HUDEP-2 (cell line): ENCODE measurements at regions not wholly inside any gene's neighbourhood (a gene's known extent, or its start where the extent isn't known, plus 50 kb on each side); places are given as distances from the start of the nearest gene placed in this dataset.

ENCODE experiments used
- DNase-seq, 76 experiments: peaks; one replicate each; lab custom pipeline; 2025; ENCODE audit not compliant: unreplicated experiment in 76 of 76; lab: John Stamatoyannopoulos, UW

DNA sequence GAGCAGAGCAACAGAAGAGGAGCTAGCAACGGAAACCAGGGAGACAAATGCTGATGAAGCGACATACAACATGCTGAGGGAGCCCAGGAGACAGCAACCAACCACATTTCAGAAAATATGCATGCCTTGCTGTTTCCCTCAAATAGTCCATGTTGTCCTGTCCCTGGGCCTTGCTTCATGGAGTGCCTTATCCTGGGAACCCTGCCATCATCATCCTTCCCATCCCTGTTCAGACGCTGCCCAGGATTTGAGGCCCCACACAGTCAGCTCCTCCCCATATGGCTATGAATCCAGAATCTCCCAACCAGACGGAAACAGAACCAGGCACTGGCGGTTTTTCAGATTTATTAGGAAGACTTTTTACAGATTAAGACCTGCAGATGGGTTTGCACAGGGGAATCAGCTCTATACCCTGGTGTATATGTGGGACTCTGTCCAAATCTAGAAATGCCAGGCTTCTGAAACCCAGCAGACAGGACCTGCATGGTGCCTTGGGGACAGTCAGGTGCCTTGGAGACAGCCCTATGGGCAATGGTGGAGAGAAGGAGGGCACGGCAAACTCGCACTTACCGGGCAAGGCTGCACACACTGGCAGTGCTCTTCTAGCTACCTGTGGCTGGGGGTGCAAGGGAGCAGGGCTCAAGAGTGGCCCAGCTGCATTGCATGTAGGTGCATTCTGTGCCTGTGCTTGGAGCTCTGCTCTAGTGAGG is 199.7 kb upstream of the MAMLD1 start:
- no peak for DNase-seq

DNA sequence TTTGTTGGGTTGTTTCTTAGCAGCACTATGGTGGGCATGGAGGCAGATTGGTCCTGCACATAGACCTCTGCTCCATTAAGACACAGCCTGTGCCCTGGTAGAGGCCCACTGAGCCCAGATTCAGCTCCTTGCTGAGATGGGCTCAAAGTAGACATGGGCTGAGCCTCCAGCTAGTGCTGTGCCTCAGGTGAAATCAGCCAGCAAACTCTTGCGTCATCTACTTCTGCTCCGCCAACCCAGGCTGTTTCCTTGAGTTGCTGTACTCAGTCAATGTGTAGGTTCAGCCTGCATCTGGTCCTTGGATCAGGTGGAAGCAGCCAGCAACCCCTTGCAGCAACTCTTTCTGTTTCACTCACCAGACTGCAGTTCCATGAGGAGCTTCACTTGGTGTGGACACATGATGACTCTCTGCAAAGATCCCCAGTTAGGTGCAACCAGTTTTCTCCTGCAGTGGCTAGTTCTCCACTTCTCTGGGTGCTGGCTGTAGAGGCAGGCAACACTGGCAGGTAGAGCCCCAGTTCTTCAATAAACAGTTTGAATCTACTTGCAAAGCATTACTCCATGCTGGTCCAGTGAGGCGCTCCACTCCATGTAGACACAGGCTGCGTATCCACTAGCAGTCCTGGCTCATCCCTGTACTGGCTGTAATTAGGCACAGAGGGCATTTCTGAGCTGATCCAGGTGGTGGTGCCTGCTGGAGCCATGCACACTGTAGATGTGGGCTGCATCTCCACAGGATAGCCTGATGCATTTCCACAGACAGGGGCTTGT is 199.0 kb upstream of the MAMLD1 start:
- no peak for DNase-seq

DNA sequence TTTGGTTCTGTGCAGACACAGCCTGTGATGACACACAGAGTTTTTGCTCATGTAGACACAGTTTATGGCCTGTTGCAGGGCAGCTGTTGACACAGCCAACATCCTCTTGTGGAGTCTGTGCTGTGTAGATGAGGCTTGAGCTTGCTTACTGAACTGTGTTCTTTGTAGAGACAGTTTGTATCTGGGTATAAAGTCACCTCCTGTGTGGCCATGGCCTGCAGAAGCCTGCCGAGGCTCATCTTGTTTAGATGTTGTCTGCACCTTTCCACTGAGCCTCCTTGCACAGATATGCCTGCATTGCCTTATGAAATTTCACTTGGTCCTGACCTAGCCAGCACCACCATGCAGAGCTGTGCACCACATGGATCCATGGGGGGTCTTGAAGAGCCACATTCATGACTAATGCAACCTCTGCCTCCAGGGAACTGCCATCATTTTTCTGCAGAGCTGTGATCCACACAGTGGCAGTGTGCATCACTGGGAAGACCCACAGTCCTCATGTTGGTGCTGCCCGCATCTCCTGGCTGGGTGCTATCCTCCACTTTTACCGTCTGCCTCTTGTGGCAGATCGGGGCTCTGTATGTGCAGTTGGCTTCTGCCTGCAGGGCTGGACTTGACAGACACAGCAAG is 198.0 kb upstream of the MAMLD1 start:
- no peak for DNase-seq

DNA sequence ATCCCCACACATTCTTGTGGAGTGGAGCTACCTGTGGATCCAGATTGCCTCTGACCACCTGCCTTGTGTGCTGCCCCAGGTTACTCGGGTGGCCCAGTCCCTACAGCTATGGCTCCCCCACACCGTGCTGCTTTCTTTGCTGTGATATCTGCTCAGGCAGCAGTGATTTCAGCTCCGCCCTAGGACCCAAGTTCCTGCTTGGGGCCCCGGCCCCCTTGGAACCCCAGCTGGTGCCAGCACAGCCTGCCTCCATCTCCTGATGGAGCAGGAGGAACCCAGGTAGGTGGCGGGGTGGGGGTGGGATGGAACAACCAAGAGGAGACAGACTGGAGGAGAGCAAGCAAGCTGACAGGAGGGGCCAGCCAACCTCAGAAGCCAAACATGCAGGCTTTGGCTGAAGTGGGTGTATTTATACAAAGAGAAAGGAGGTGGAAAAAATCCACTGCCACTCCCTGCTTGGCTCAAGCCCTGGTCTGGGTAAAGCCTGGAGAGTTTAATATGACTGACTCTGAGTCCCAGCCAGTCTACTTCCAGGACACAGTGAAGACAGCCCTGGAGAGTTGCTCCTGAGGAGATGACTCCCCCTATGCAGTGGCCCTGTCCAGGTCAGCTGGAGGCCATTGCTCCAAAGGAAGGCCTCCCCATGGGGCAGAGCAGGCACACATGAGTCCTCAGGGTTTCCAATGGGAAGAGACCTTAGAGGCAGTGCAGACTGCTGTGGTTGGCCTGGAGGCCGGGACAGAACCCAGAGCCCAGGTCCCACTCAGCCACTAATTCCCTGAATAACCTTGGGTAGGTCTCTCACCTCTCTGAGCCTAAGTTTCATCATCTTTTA is 197.1 kb upstream of the MAMLD1 start:
- no peak for DNase-seq

DNA sequence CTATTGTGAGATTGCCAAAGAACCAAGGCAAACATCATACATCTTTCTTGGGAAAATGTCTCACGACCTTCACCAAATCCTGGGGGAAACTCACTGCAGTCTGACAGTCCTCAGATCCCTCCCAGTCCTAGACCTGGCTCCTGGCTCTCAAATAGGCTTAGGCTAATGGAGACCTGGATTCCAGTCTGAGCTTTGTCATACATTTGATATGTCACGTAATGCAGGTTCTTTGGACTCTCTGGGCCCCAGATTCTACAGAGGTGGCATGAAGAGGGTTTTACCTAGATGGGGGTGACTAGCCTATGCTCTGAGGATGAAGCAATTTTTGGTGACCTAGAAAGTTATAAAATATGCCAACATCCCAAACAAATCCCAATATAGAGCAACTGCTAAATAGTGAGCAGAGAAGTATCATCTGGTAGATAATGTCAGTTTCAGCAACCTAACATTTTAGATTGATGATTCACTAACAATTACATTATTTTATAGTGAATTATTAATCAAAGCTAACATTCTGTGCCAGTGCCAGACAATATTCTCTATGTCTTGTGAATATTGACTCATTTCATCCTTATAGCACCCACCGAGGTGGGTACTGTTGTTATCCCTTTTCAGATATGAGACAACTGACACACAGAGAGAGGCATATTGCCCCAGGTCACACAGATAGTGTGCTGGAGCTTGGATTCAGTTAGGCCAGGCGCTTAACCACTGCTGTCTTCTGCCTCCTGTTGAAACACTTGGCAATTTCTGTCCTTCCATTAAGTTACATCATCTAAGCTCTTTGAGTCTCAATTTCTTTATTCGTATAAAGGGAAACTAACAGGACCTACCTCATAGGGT is 195.4 kb upstream of the MAMLD1 start:
- no peak for DNase-seq

DNA sequence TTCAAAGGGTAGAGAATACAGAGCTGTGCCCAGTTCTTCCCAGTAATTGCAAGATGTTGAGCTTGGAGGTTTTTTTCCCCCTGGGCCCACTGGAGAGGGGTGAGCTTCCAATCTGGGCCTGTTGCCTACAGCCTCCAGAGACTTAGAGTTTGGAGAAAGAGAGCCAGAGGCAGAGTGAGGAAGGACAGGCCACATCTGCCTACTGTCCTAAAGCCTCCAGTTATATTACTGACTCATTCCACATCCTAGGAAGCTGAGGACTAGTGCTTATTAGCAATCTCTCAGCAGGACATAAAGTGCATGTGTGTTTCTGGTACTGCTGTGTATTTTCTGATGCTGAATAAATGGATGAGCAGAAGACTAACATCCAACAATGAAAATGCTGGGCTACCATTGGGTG is 181.0 kb upstream of the MAMLD1 start:
- no peak for DNase-seq

DNA sequence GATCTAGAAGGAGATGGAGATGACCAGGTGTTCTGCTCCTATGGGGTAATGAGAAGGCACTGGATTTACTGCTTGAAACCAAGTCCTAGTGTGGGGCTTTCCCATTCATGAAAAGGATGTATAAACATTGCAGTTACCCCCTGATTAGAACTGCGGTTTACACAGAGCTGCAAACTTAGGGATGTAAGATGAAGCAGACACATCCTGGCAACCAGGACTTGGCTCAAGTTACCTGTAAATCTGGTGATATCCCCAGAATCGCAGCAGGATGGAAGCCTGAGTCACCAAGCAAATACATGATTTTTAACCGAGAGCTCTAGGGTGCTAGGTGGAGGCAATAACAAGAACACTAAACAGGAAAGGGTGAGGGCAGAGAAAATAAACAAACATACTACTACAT is 178.6 kb upstream of the MAMLD1 start:
- DNase-seq, result no peak

DNA sequence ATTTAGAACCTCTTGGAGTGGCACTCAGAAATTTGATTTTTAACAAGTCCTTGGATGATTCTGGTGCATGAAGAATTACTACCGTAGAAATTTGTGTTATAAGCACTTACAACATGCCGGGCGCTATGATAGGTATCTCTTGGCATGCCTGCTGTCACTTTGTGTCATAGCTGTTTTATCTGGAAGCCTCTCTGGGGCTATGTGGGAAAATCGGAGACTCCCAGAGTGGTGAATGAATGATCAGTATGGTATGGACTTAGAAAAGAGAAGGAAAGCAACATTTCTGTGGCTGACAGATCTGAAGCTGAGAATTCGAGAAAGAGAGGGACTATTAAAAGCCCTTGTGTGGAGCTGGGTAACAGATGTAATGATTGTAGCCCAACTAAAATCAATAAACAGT is 177.4 kb upstream of the MAMLD1 start:
- DNase-seq, result no peak

DNA sequence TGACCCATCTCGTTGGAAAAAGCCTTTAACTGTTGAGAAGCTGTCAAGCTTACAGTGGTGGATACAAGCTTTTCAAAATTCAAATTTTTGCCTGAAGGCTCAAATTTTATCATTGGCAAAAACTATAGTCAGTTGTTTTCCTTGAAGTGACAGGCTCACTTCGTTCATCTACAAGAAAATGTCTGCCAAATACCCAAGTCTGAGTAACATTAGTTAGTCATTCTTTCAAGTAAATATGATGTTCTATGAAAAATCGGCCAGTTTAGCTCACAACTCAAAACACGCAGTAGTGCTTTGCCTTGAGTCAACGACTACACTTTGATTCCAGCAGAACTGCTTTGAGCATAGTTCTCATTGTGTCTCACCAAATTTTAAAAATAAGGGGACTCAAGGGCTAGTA is 170.3 kb upstream of the MAMLD1 start:
- DNase-seq, result no peak

DNA sequence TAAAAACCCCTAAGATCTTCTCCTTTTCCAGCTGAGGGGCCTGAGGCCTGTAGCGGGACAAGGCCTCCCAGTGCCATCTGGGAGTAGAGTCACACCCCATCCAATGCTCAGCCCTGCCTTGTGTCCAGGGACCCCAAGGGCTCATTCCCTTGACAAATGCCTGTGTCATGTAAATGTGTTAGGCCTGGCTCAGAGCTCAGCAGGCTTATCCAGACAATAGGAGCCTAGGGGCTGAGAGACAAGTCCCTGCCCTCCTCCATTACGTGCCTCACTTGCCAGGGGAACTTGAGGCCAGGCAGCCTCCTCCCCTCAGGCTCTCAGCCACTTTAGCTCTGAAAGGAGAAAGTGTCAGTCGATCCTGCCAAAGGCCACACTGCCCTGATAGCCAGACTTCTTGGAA is 166.8 kb upstream of the MAMLD1 start:
- no peak for DNase-seq

DNA sequence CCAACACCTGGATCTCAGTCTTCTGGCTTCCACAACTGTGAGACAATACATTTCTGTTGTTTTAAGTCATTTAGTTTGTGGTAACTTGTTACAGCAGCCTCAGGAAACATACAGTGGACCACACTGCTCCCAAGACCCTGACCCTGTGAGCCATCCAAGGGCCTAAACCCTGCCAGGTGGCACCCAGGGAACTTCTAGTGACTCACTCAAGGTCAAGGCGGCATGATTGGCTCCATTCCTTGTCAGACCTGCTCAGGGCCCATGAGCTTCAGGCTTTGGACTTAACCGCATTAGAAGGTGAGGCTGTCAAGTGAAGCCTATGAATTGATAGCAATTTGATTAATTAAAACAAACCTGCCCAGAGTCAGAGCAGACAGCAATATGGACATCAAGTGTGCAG is 165.7 kb upstream of the MAMLD1 start:
- DNase-seq, result no peak

DNA sequence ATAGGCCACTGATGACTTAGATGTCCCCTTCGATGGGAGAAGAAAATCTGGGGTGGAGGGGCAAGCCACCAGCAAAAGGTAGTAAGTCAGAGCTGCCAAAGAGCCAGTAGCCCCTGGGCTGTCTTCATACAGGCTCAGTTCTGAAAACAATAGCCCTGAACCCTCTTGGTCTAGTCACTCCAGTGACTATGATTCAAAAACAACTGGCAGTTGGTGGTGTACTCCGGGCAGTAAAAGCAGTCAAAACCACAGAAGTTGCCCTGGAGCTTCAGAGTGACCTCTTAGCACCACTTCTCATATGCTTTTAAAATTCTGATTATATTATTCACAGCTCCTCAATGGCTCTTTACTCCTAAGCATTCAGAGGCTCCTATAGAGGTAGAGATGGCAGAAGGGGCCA is 164.3 kb upstream of the MAMLD1 start:
- DNase-seq, result no peak

DNA sequence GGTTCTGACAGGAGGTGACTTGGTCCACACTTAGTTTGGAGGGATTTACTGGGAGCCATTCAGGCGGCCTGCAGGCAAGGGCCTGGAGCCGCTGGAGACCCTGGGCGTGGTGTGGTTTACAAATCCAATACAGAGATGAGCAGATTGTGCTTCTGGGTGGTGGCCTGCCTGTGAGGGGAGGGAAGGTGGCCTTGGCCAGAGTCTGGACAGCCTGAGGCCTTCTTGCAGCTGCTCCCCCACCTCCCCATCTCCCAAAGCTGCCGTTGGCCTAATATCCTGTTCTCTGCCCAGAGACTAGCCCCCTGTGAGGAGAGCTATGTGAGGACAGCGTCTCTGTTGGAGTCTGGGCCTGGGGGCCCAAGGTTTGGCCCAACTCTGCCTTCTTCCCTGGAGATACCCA is 163.9 kb upstream of the MAMLD1 start:
- DNase-seq, result no peak

DNA sequence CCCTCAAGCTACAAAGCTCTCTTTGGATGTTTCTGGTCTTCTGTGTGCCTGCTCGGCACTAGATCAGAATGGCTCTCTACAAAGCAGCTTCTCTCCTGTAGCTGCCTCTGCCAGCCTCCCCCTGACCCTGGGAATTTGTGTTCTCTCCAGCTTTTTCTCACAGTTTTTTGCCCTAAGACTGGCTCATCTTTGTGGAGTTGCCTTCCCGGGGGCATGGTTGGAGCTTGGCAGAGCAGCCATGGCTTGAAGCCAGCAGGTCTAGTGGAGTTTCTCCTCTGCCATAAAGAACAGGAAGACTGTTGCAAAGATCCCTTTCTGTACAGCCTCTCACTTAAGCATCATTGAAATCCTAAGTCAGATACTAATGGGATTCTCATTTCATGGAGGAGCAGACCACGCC is 163.3 kb upstream of the MAMLD1 start:
- DNase-seq, result no peak

DNA sequence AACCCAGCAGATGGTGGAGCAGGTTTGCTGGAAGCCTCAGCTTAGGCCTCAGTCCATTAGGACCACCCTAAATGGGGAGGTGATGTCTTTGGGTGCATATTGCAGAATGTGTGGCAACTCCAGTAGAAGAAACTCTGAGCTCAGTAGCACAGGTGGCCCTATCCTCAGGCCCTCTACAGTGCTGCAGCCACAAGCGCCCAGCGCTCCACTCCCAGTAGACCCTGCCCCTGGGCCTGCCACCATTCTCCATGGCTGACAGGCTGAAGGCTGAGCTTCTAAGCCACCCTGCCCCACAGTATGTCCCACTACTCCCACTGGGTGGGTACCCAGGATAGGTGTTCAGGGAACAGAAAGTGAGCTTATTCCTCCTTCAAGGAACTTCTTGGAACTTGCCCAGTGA is 162.8 kb upstream of the MAMLD1 start:
- no peak for DNase-seq

DNA sequence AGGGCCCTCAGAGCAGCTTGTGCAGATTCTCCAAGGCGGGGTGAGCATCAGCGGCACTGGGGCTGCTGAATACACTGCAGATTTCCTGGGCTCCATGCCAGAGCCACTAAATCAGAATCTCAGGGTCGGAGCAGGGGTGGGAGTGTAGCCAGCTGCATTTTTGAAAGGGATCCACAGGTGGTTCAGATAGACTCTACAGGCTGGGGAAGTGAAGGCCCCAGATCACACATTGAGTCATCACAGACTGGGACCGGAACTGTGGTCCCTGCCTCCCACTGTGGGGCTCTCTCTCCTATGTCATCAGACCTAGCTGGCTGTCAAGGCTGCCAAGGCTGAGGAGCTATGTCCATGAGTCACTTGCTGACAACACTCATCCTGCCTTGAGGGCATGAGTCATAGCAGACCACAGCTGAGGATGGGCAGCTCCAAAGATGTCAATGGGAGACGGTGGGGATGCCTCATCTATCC is 162.3 kb upstream of the MAMLD1 start:
- DNase-seq, result peak in 6 of 76 experiments; percentile 0 to 13 (median 3)

DNA sequence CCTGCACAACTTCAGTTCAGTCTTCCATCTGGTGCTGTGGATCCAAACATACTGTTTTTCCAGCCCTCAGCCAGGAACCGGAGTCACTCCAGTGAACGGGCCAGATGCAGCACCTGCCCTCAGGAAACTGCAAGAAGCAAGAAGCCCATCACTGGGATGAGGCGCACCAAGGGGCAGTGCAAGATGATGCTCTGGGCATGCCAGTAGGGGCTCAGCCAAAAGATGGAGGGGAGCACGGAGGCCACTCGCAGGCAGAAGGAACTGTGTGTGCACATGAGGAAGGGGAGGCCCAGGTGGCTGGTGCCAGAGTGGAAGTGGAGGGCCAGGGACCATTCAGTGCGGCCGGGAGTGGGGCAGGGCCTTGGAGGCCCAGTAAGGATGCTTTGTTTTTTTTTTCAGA is 161.7 kb upstream of the MAMLD1 start:
- no peak for DNase-seq

DNA sequence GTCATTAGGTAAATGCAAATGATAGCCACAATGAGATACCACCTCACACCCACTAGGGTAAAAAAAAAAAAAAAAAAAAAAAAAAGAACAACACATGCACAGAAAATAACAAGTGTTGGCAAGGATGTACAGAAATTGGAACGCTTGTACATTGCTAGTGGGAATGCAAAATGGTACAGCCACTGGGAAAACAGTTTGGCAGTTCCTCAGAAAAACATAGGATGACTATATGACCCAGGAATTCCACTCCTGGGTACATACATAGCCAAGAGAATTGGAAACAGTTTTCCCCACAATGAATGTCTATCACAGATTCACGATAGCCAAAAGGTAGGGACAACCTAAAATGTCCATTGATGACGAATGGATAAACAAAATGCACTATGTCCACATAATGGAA is 161.3 kb upstream of the MAMLD1 start:
- no peak for DNase-seq

DNA sequence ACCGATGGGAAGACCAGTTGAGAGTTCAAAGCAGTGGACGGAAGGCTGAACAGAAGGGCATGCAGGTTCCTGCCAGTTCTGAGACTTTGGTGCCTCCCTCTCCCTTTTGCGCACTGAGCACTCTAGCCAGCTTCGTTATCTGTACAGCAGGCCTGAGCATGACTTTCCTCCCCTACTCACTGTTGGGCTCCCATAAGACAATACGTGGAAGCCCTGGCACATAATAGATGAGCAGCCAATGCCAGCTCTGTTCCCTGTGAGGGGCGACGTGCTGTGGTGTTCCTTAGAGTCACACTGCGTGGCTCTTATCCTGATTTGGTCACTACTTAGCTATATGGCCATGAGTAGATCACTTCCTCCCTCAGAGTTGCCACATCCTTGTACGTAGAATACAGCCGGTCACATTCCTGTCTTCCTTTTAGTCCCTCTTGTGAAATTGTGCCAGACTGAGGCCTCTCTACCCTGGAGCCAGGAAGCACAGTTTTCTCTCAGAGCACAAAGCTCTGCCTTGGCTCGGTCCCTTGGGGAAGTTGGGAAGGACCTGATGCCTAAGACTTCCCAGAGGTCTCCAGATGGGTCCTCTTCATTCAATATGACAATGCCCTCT is 160.4 kb upstream of the MAMLD1 start:
- DNase-seq, result no peak

DNA sequence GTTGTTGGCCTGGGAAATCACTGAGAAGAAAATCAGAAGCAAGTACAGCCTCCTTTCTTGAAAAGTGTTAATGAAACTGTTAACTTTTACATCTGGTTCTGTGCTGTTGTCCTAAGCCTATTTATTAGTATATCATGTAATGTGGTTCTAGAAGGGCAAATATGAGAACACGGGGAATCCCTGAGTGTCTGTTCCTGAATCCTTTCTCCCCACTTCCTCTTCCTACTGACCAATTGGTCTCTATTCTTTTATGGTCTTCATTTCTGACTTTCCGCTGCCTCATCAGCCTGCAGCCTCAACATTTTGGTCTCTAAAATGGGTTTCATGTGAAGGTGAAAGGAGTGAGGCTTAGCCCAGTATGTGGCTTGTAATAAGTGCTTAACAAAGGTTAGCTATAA is 159.9 kb upstream of the MAMLD1 start:
- no peak for DNase-seq
